Mesenchymal stem cell (in vitro differentiated cells and primary cell): ENCODE measurements at regions not wholly inside any gene's neighbourhood (a gene's known extent, or its start where the extent isn't known, plus 50 kb on each side); places are given as distances from the start of the nearest gene placed in this dataset.
"Not testable (repeated sequence)": the region's sequence is repeated elsewhere in the genome, so short reads cannot be mapped to it uniquely, and the experiment has no call there.

Experiments used
- DNase-seq: peaks from one replicate; pipeline ENCODE4 v3.0.0-alpha.2; 2013
- H2AFZ ChIP-seq: one replicate; pipeline ENCODE4 v1.6.1; 2013; ENCODE audit warnings: low read depth, mild to moderate bottlenecking, control low read depth, inconsistent platforms, low read length, moderate library complexity
- H2AK5ac ChIP-seq: 2 replicates; pipeline ENCODE4 v1.6.1; 2013; ENCODE audit warnings: low read length, moderate library complexity, mild to moderate bottlenecking, inconsistent platforms; ENCODE audit not compliant: severe bottlenecking
- H2BK120ac ChIP-seq: one replicate; pipeline ENCODE4 v1.6.1; 2013; ENCODE audit warnings: low read depth, mild to moderate bottlenecking, inconsistent platforms, low read length, moderate library complexity
- H2BK12ac ChIP-seq, 2 experiments: one replicate each; pipeline ENCODE4 v1.6.1; 2013; ENCODE audit warnings: inconsistent platforms in 2 of 2, low read length in 2 of 2, mild to moderate bottlenecking in 2 of 2, moderate library complexity in 2 of 2, control low read depth in 1 of 2
- H2BK15ac ChIP-seq: one replicate; pipeline ENCODE4 v1.6.1; 2013; ENCODE audit warnings: mild to moderate bottlenecking, low read depth, inconsistent platforms; ENCODE audit not compliant: poor library complexity, severe bottlenecking
- H2BK5ac ChIP-seq: 2 replicates; pipeline ENCODE4 v1.6.1; 2013; ENCODE audit warnings: low read depth, mild to moderate bottlenecking, low read length, control low read depth, inconsistent platforms; ENCODE audit not compliant: poor library complexity, severe bottlenecking
- H3K14ac ChIP-seq, 2 experiments: one replicate each; pipeline ENCODE4 v1.6.1; 2013; ENCODE audit warnings: inconsistent platforms in 2 of 2, low read length in 2 of 2, control low read depth in 1 of 2, mild to moderate bottlenecking in 1 of 2, moderate library complexity in 1 of 2
- H3K18ac ChIP-seq, 2 experiments: one replicate each; pipeline ENCODE4 v1.6.1; 2013; ENCODE audit warnings: inconsistent platforms in 2 of 2, low read length in 2 of 2, control low read depth in 1 of 2, low read depth in 1 of 2, mild to moderate bottlenecking in 1 of 2
- H3K23ac ChIP-seq, 2 experiments: one replicate each; pipeline ENCODE4 v1.6.1; 2013; ENCODE audit warnings: inconsistent platforms in 2 of 2, low read length in 2 of 2, mild to moderate bottlenecking in 2 of 2, moderate library complexity in 2 of 2, control low read depth in 1 of 2
- H3K27ac ChIP-seq: 2 replicates; pipeline ENCODE4 v1.5.1; 2013; ENCODE audit warnings: mild to moderate bottlenecking, moderate library complexity, low read length, control low read depth, inconsistent platforms; ENCODE audit not compliant: poor library complexity, severe bottlenecking
- H3K27me3 ChIP-seq, 2 experiments: 2 replicates each; pipeline versions ENCODE4 v1.6.1 to v1.7.0; 2013; ENCODE audit warnings: low read length in 2 of 2, mild to moderate bottlenecking in 2 of 2, moderate library complexity in 2 of 2, control low read depth in 1 of 2, inconsistent platforms in 1 of 2; ENCODE audit not compliant: control insufficient read depth in 1 of 2, insufficient read depth in 1 of 2
- H3K36me3 ChIP-seq, 2 experiments: 2 replicates each; pipeline versions ENCODE4 v1.6.1 to v1.7.0; 2013; ENCODE audit warnings: low read length in 2 of 2, control low read depth in 1 of 2, inconsistent platforms in 1 of 2, low read depth in 1 of 2, mild to moderate bottlenecking in 1 of 2; ENCODE audit not compliant: insufficient read depth in 2 of 2, control insufficient read depth in 1 of 2
- H3K4ac ChIP-seq, 2 experiments: one replicate each; pipeline ENCODE4 v1.6.1; 2013; ENCODE audit warnings: inconsistent platforms in 2 of 2, low read length in 2 of 2, mild to moderate bottlenecking in 2 of 2, moderate library complexity in 2 of 2, control low read depth in 1 of 2, low read depth in 1 of 2
- H3K4me1 ChIP-seq: 2 replicates; pipeline ENCODE4 v1.6.1; 2013; ENCODE audit warnings: low read depth, low read length, control low read depth; ENCODE audit not compliant: control insufficient read depth, insufficient read depth
- H3K4me2 ChIP-seq: 2 replicates; pipeline ENCODE4 v1.6.1; 2013; ENCODE audit warnings: low read length, mild to moderate bottlenecking, inconsistent platforms; ENCODE audit not compliant: poor library complexity, severe bottlenecking
- H3K4me3 ChIP-seq, 2 experiments: 2 replicates each; pipeline versions ENCODE4 v1.5.1 to v1.7.0; 2013; ENCODE audit warnings: low read length in 2 of 2, mild to moderate bottlenecking in 2 of 2, control low read depth in 1 of 2, low read depth in 1 of 2; ENCODE audit not compliant: insufficient read depth in 1 of 2
- H3K79me1 ChIP-seq: replicated peaks from 2 replicates; pipeline ENCODE4 v1.6.1; 2013; ENCODE audit warnings: mild to moderate bottlenecking, control low read depth, low read length, inconsistent platforms; ENCODE audit not compliant: poor library complexity, severe bottlenecking
- H3K9ac ChIP-seq: 2 replicates; pipeline ENCODE4 v1.7.0; 2013; ENCODE audit warnings: mild to moderate bottlenecking, low read length, moderate library complexity
- H3K9me3 ChIP-seq: 2 replicates; pipeline ENCODE4 v1.7.0; 2013; ENCODE audit warnings: mild to moderate bottlenecking, low read length; ENCODE audit not compliant: control insufficient read depth
- H4K8ac ChIP-seq: one replicate; pipeline ENCODE4 v1.6.1; 2013; ENCODE audit warnings: inconsistent platforms, mild to moderate bottlenecking, low read length, moderate library complexity
- H4K91ac ChIP-seq: one replicate; pipeline ENCODE4 v1.6.1; 2013; ENCODE audit warnings: mild to moderate bottlenecking, low read length, inconsistent platforms
- WGBS: methylation state at CpG from one replicate; pipeline ENCODE4 v1.1.7; 2013; ENCODE audit warnings: mixed read lengths; 5-methylcytosine and 5-hydroxymethylcytosine counted together

DNA sequence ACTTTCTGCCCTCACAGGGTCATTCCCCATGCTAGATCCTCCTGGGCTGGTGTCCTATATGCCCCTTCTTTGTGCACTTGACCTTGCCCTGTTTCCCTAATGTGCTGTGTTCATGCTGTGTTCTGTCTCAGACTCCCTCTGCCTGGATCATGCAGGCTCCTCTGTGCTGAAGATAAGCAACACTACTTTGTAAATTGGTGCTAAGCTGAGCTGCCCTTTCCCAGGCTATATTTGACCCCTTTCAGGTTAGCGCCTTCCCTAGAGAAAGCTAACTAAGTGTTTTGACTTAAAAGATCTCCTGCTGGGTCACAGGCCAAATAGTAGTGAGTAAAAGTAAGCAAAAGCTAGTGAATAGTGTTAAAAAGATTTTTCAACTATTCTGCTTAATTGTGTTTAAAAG lies 257.2 kb upstream of the RGPD4 start:
- Histone ChIP-seq H3K36me3 (no peaks in the 10 kb centered on the region), H3K4me3 (no peak overlapping the region), H3K9me3 (no peaks in the 10 kb centered on the region), H3K23ac (no peak overlapping the region), H3K4me1 (no peaks in the 10 kb centered on the region), H3K9ac (no peak overlapping the region), H2BK12ac (no peak overlapping the region), H2BK120ac (no peak overlapping the region), H3K18ac (peak overlapping the region in 1 of 2 experiments; percentile 8), H3K14ac (no peak overlapping the region), H3K27me3 (no peaks in the 10 kb centered on the region), H2BK15ac (no peak overlapping the region), H3K4ac (no peak overlapping the region), H2BK5ac (no peak overlapping the region), H3K79me1 (no peaks in the 10 kb centered on the region), H3K27ac (no peak overlapping the region), H2AFZ (peak overlapping the region; percentile 14), H3K4me2 (no peak overlapping the region), H2AK5ac (no peak overlapping the region), H4K91ac (no peak overlapping the region), H4K8ac (no peak overlapping the region)
- peak; percentile 15 for DNase-seq
- 44% methylated on average over 1 of the region's 1 CpG for WGBS

DNA sequence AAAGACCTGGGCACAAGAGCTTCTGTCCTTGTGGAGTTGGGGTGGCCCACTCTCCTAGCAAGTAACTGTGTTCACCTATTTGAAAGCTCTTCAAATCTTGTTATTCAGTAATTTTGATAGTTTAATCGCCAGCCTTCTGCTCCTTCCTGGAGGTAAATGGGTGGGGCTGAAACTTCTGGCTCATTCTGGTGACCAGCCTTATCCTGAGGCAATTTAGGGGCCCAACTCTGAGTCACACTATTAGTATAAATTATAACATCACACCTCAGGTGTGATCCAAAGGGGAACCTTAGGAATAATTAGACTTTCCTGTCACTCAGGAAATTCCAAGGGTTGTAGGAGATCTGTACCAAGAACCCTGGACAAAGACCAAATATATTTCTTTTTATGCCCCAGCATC lies 255.8 kb upstream of the RGPD4 start:
- 100% methylated on average over 1 of the region's 1 CpG for WGBS
- H3K14ac ChIP-seq: no peak overlapping the region
- DNase-seq: no peak

DNA sequence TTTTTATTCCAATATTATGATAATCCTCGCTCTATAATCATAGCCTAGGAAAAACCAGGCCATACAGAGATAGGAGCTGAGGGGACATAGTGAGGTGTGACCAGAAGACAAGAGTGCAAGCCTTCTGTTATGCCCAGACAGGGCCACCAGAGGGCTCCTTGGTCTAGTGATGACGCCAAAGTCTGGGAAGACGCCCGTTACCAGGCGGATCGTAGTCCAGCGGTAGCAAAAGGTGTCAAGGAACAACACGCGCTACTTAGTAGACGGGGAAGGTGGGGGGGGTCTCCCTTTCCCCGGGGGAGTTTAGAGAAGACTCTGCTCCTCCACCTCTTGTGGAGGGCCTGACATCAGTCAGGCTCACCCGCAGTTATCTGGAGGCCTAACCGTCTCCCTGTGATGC lies 253.8 kb upstream of the RGPD4 start:
- not testable (repeated sequence) for H3K4me3 ChIP-seq, H3K27me3 ChIP-seq, H2BK120ac ChIP-seq, H3K4me1 ChIP-seq, H2BK5ac ChIP-seq, H4K91ac ChIP-seq, H4K8ac ChIP-seq, H2BK15ac ChIP-seq, H2AFZ ChIP-seq, H3K18ac ChIP-seq, H3K9ac ChIP-seq, H2BK12ac ChIP-seq, H3K36me3 ChIP-seq, H3K14ac ChIP-seq, H3K4ac ChIP-seq, H2AK5ac ChIP-seq, H3K79me1 ChIP-seq, H3K9me3 ChIP-seq, H3K4me2 ChIP-seq, H3K27ac ChIP-seq, H3K23ac ChIP-seq
- DNase-seq: peak; percentile 23
- WGBS: 60% methylated on average over 4 of the region's 13 CpGs

More for the DNA sequence above, 255.8 kb upstream of the RGPD4 start:
- Histone ChIP-seq H3K4me1 (no peaks in the 10 kb centered on the region), H3K4me2 (no peak overlapping the region), H3K79me1 (no peaks in the 10 kb centered on the region), H4K91ac (no peak overlapping the region), H2AK5ac (no peak overlapping the region), H3K27me3 (no peaks in the 10 kb centered on the region), H3K9me3 (no peaks in the 10 kb centered on the region), H2BK12ac (no peak overlapping the region), H3K18ac (no peak overlapping the region), H3K9ac (no peak overlapping the region), H2BK5ac (no peak overlapping the region), H3K23ac (no peak overlapping the region), H3K27ac (no peak overlapping the region), H4K8ac (no peak overlapping the region), H2BK120ac (no peak overlapping the region), H3K4me3 (no peak overlapping the region), H3K4ac (no peak overlapping the region), H3K36me3 (no peaks in the 10 kb centered on the region), H2AFZ (no peak overlapping the region), H2BK15ac (no peak overlapping the region)

DNA sequence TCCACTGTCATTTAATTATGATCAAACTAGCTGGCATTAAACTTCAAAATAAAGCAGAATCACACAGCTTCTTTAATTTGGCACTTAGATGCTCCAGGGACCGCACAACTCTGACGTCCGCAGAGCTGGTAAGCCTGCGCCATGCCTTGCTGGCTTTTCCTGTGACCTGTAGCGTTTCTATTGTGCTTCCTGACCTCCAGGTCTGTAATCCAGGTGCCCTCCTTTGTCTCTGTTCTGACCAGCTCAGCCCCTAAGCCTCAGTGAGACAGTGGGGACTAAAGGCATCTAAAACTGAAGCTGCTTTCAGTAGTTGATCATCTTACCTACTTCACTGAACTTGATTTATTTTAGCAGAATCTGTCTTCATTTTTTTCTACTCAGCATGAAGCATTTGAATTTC lies 249.7 kb upstream of the RGPD4 start:
- Histone ChIP-seq H4K91ac (no peak overlapping the region), H3K4me1 (no peaks in the 10 kb centered on the region), H3K4me3 (no peak overlapping the region), H2AK5ac (no peak overlapping the region), H2AFZ (no peak overlapping the region), H2BK120ac (no peak overlapping the region), H2BK5ac (no peak overlapping the region), H4K8ac (no peak overlapping the region), H3K4ac (peak overlapping the region in 1 of 2 experiments; percentile 19), H3K27me3 (no peaks in the 10 kb centered on the region), H3K9me3 (no peaks in the 10 kb centered on the region), H3K36me3 (no peaks in the 10 kb centered on the region), H3K27ac (no peak overlapping the region), H2BK12ac (no peak overlapping the region), H3K9ac (no peak overlapping the region), H3K23ac (peak overlapping the region in 1 of 2 experiments; percentile 87), H3K14ac (no peak overlapping the region), H3K4me2 (no peak overlapping the region), H3K18ac (no peak overlapping the region), H3K79me1 (no peaks in the 10 kb centered on the region), H2BK15ac (no peak overlapping the region)
- DNase-seq: no peak
- 91% methylated on average over 5 of the region's 5 CpGs for WGBS
